Skeletal muscle cell (primary cell): ENCODE measurements at regions not wholly inside any gene's neighbourhood (a gene's known extent, or its start where the extent isn't known, plus 50 kb on each side); places are given as distances from the start of the nearest gene placed in this dataset.

ENCODE experiments used
- DNase-seq: peaks from one replicate; pipeline ENCODE4 v3.0.0-alpha.2; 2010; ENCODE audit warnings: low read depth
- H3K4me3 ChIP-seq: 2 replicates; pipeline ENCODE4 v1.5.1; 2011; ENCODE audit warnings: low read depth, mild to moderate bottlenecking, control low read depth, low read length, moderate library complexity

DNA sequence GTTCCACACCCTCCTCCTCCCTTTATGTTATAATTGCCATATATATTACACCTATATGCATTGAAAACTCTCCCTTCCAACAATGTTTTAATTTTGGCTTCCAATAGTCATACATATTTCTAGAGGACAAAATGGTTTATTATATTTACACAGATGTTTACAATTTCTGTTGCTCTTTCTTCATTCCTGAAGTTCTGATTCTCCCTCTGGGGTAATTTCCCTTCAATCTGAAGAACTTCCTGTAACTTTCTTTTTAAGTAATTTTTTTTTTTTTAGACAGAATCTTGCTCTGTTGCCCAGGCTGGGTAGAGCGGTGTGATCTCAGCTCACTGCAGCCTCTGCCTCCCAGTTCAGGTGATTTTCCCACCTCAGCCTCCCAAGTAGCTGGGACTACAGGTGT is 173.0 kb upstream of the MAP1B start:
- DNase-seq = no peak
- H3K4me3 ChIP-seq = no peak overlapping the region

DNA sequence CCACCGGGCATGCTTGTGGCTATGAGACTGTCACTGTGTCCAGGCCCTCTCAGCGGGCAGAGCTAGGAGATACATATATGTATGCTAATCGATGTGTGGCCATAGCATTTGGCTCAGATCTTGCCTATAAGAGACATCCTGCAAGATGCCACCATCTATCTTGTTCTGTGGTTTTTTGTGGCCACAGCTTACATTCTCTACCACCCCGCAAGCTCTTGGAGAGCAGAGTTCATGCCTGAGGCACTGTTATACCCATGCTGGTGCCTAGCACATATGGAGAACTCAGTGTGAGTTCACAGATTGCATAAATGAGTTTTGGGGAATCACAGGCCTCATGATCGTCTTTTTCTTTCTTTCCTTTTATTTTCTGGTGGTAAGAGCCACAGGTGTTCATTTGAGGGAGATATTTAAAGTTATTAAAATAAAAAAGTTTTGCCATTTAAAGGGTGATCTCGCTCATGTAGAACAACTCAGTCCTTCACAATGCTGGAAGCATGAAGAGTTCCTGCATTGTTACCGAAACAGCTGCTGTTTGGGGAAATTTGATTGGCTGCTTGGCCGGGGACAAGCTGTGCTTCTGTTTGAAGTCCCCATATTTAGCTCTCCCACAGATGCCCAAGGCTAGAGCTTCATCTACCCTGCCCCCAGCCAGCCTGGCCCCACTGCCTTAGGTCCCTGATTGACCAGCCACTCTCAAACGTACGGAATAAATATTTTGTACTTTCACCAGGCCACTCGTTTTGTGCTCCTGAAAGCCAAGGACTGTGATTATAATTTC is 169.2 kb upstream of the MAP1B start:
- no peak overlapping the region for H3K4me3 ChIP-seq
- no peak for DNase-seq

DNA sequence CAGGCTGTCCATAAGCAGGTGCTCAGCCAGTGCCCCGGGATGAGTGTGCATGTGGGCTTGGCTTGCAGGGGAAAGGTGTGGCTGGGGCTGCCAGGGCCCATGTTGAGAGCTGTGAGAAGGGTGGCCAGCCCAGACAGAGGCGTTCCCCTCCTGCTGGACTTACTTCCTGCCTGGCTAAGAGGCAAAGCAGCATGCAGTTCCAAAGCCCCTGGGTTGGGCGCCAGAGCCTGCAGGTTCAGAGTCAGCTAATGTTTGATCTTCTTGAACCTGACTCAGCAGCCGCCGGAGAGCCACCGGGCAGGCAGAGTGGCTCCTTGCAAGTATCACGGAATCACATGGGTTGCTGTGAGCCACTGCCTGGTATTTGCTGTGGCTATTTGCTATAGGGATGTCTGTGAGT is 168.4 kb upstream of the MAP1B start:
- no peak for DNase-seq

DNA sequence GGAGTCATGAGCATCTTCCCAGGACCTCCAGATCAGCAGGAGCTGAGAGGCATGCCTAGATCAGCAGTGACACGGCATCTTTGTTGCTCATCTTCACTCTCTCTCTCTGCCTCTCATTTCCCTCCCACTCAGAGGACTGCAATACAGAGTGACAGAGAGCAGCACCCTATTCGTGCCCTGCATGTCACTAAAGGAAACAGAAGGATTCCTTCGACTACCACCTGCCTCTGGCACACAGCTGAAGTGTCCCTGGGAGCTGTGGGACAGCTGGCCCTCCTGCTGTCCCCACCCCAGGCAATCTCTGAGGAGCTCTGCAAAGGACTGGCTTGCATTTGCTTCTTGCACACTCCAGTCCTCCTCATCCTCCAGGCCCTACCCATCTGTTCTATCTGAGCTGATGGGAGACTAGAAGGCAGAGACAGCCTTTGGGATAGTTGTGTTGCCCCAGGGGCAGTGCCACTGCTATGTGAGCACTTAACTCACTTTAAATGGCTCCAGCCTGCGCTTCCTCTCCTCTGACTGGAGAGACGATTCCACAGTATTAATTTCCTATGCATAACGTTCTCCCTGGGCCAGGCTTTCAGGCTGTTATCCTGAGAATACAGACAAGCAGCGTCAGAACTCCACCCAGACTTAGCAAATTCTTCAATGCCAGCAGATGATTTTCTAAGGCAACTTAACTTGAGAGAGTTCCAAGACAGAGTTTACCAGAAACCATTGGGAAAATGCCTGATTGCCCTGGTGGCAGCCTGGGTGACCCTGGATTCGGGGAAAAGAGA is 167.6 kb upstream of the MAP1B start:
- no peak for DNase-seq
- H3K4me3 ChIP-seq = no peak overlapping the region

More for the DNA sequence above, 168.4 kb upstream of the MAP1B start:
- no peak overlapping the region for H3K4me3 ChIP-seq

DNA sequence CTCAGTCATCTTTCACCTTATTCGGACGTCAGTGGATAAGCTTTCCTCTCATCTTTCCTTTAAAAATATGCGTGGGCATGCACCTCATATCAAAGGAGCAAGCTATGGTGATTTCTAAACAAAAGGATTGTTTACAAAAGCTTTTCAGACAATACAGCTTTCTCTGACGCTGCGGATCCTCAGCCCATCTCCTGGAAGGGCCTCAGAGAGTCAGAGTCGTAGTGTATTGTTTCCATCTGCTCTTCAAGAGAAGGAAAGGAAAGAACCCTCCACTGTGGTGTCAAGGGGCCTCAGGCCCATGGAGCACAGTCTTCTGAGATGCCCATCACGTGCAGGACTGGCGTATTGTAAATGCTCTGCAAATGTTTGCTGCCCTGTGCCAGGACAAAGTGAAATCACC is 163.4 kb upstream of the MAP1B start:
- DNase-seq = no peak
- H3K4me3 ChIP-seq = no peak overlapping the region

DNA sequence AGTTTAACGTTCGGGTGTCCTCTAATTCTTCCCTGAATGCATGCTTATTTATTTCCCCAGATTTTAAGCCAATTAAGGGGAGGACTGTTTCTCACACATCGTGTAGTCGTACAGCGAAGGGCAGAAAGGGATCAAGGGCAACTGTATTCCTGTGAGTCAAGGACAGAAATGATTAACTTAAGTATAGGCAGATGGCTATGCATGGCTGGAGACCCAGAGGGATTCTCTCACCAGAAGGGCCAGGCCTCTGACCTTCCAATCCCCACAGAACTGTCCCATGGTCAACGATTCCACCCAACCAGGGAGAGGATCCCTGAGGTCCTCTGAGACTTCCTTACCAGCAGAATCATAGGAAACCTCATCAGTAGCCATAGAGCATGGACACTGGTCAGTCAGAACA is 161.8 kb upstream of the MAP1B start:
- DNase-seq = no peak
- H3K4me3 ChIP-seq = no peak overlapping the region

DNA sequence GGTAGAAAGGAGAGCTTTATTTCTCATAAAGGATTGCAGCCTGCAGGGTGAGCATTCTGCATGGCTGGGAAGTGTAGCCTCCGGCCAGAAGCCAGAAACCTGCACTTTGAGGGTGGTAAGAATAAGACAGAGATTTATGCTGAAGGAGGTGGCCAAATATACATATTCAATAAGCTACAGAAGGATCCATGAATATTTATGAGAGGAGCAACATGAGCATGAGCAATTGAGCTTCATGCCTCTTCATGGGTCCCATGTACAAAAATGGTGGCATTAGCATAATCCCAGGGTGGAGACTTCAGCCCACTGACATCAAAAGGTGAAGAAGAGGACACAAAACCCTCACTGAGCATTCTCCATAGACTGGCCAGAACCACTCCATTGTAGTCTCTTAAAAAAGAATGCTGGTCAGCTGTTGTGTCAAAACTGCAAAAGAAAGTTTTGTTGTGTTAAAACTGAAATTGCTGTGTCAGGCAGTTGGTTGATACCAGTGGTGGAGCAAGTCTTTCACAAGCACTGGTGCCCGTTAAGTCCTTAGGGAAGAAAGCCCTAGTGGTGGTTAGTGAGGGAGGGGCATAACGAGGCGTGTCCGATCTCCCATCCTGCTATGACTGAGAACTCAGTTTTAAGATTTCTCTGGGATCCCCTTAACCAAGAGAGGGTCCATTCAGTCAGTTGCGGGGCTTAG is 160.8 kb upstream of the MAP1B start:
- H3K4me3 ChIP-seq = no peak overlapping the region
- no peak for DNase-seq

DNA sequence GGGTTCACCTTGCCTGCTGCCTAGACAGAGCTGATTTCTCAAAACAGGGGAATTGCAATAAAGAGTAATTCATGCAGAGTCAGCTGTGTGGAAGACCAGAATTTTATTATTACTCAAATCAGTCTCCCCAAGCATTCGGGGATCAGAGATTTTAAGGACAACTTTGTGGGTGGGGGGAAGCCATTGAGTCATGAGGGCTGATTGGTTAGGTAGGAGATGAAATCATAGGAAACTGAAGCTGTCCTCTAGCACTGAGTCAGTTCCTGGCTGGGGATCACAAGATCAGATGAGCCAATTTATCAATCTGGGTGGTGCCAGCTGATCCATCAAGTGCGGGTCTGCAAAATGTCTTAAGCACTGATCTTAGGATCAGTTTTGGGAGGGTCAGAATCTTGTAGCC is 159.1 kb upstream of the MAP1B start:
- DNase-seq = no peak
- H3K4me3 ChIP-seq = no peak overlapping the region

DNA sequence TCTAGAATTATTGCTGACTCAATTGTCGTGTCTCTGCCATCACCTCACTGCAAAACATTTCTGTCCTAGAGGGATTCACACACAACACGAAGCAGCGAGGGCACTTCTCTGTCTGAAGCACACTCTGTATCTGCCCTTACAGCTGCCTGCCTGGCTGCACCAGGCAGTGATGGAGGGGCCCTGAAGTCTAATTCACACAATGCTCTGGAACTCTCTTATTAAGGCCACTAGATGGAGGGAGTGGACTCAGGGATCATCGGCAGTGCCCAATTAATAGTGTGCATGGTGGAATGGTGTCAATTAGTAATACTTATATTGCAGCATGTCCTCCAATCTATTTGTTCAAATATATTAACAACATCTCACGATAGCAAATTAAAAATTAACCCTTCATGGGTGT is 157.5 kb upstream of the MAP1B start:
- H3K4me3 ChIP-seq = no peak overlapping the region
- no peak for DNase-seq

DNA sequence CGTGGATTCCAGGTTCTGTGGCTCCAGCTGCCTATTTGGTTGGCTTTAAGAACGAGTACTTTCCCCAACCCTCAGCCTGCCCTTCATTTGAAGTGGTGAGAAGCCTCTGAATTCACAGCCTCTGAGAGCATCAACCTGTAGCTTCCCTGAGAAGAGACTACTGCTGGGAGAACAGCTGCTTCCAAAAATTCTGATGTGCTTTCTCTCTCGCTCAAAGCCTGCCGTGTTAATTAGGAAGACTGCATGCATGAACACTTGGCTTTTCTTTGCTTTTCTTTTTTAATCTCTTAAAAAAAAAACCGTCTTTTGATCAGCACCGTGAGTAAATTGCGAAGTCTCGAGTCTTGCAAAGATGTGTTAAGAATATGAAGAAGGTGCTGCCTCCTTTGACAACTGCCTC is 153.4 kb upstream of the MAP1B start:
- DNase-seq = no peak

DNA sequence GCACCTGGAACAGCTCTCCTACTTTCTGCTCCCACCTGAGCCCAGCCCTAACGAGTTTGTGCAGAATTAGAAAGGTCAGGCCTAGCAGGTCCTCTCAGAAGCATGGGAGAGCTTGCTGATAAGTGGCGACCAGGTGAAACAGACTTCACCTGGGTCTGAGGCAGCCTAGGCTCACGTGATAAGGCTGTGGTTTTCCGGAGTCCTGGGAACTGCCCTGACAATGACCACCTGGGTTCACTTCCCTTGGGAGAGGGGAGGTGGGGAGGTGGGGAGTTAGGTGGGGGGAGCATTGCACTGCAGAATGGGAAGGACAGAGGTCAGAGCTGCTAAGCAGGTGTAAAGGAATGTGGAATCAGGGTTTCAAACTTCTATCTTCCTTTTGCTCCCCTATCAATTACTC is 152.9 kb upstream of the MAP1B start:
- H3K4me3 ChIP-seq = no peak overlapping the region
- no peak for DNase-seq

More for the DNA sequence above, 153.4 kb upstream of the MAP1B start:
- no peak overlapping the region for H3K4me3 ChIP-seq

DNA sequence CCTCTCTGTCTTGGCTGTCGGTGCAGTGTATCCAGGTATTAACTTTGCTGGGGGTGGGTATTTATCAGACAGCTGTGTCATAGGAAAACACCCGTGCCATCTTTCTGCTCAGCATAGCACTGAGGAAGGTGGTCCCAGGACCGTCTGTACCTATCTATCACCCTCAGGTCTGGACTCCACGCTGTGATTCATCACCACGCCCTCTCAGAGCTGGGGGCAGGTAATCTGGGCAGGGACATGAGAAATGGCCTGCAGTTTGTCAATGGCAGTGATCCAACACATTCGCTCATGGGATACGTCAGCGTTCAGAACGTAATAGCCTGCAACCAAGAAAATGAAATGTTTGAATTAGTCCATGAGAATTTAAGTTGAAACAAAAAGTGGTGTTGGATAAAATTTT is 151.6 kb upstream of the MAP1B start:
- no peak for DNase-seq
- H3K4me3 ChIP-seq = no peak overlapping the region

DNA sequence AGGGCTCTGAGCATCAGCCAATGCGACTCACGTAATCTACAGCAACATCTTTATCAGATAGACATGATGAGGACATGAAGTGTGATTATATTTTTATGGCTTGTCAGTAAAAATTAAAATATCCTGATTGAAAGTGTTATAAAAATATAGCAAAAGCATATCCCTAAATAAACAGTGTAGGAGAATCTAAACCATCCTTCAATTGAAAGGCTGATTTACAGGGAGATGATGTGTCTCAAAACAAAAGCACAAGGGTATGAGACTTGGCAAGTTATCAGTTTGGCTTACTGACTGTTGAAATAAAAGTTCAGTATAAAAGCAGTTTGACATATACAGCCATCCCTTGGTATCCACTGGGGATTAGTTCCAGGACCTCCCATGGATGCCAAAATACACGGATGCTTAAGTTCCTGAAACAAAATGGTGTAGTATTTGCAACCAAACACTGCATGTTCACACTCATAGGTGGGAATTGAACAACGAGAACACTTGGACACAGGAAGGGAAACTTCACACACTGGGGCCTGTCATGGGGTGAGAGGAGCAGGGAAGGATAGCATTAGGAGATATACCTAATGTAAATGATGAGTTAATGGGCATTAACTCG is 149.9 kb upstream of the MAP1B start:
- H3K4me3 ChIP-seq = no peak overlapping the region
- no peak for DNase-seq

DNA sequence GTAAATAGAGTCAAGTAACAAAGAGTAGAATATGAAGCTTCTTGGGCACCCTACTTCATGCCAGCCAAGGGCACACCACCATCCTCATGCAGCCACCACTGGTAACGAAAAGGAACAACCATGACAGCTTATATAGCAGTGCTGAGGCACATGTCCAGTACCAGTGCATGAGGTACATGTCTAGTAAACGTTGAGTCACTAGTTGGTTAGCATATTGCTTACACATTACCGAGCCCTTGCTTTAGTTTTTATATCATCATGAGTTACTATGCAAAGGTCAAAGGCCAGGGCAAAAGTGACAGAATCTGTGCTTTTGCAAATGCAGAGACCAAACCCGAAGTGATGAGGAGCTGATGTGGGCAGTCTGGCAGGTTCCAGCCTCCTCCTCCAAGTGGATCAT is 147.1 kb upstream of the MAP1B start:
- no peak for DNase-seq
- H3K4me3 ChIP-seq = no peak overlapping the region

DNA sequence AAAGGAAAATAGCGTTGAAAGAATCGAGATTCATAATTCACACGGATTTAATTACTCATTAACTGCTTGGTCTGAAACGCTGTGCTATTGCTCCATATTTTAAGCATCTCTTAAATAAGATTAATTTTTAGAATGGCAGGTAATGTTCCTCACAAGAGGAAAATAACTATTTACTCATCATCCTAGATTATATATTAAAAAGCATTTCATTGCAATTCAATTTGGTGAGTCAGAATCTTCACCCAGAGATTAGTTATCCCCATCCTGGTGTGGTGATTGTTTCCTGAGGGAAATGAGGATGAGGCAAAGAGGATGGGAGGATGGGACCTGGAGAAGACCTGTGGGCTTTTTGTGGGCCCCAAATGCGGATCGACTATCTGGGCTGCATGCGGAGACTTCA is 145.5 kb upstream of the MAP1B start:
- no peak for DNase-seq
- no peak overlapping the region for H3K4me3 ChIP-seq

DNA sequence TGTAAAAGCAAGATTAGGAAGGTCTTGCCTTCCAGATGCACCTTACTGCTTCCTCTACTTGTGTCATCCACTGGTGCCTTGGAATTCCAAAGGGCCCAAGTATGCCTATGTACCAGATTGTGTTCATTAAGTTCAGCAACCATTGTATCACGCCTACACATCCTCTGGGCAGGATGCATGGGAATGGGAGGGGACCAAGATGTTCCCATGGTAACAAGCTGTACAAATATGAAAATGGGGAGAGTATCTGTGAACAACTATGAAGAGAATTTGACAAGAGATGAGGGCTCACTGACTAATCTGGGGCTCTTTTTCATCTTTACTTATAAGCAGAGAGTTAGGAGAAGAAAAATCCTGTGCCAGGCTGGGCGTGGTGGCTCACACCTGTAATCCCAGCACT is 137.8 kb upstream of the MAP1B start:
- DNase-seq = no peak
- no peak overlapping the region for H3K4me3 ChIP-seq

DNA sequence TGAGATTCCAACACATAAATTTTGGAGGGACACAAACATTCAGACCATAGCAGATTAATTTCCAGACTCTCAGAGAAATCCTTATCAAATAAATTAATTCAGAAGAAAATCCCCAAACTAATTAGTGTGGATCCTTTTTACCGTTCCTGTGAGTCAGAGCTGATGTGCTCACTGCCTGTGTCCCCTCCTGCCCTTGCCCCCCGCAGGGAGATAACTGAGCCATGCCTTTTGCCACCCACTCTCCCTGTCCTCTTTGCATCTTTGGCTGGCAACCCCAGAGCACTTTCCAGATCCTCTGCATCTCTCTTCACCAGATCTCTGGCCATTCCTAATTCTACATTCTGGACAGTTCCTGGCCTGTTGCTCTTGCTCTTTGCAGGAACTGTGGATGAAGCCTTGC is 135.4 kb upstream of the MAP1B start:
- H3K4me3 ChIP-seq = no peak overlapping the region
- DNase-seq = no peak

DNA sequence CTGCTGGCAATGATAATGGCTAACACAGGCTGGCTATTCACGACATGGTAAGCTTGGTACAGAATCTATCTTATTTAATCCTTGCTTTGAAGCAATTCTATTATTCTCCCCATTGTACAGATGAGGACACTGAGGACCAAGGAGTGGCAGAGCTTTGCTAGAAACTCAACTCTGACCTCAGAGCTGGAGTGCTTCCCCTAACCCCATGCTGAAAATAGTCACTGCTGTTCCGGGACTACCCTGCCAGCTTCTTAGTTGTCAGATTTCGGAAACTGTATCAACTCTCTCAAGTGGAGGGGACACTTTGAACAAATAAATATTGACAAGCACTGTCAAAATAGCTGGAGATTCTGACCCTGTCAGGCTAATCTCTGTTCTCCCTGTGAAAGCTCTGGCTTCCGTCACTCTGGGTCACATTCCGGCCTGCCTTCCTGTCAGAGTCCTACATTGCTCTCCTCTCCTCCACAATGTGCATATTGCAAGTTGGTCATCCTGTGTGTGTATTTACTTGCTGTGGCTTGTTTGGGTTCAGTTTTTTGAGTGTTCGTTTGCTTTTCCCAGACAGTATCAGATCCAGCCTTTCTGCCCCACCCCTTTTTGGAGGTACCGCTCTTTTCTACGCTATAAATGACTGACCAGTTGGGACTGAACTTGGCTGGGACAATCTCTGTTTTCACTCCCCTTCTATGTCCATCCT is 134.3 kb upstream of the MAP1B start:
- H3K4me3 ChIP-seq = no peak overlapping the region
- no peak for DNase-seq

DNA sequence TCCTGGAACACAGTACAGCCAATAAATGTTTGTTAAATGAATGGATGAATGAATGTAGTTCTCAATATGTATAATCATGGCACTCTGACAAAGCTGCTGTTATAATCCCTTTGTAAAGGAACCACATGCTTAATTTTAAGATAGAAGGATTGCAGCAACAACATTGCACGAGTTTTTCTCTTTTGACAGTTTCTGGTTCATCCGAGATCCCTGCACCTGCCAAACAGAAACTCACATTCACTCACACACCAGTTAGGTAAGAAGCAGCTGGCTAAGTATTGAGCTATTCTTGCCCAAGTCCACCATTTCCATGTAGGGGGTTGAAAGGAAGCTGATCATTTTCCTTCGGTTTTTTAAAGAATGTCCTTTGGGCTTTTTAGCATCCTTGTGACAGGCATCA is 133.7 kb upstream of the MAP1B start:
- no peak for DNase-seq
- H3K4me3 ChIP-seq = no peak overlapping the region

DNA sequence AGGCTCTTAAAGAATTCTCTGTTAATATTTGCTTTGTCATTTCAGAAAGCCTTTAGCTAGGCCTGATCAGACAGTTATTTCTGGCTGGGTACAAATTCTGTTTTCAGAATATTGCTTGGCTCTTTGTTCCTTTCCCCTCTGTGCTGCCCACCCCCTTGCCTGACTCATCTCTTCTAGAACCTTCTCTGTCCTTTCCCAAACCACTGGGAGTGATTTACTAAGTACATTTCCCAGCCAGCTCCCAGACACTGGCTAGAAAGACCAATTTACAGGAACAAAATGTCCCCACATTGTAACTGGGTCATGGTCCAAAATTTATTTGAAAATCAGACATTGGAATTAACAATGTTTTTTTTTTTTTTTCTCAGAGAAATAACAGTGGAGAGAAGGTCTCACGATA is 133.1 kb upstream of the MAP1B start:
- DNase-seq = peak; percentile 71
- H3K4me3 ChIP-seq = no peak overlapping the region
